SH-SY5Y (cell line): ENCODE measurements at regions not wholly inside any gene's neighbourhood (a gene's known extent, or its start where the extent isn't known, plus 50 kb on each side); places are given as distances from the start of the nearest gene placed in this dataset.

Experiments used
- GATA2 ChIP-seq: IDR thresholded peaks from 2 replicates; pipeline ENCODE4 v1.6.1; 2011; ENCODE audit warnings: mild to moderate bottlenecking, low read depth, low read length
- GATA3 ChIP-seq: IDR thresholded peaks from 2 replicates; pipeline ENCODE4 v1.6.1; 2011; ENCODE audit warnings: low read depth, mild to moderate bottlenecking, low read length, moderate library complexity

DNA sequence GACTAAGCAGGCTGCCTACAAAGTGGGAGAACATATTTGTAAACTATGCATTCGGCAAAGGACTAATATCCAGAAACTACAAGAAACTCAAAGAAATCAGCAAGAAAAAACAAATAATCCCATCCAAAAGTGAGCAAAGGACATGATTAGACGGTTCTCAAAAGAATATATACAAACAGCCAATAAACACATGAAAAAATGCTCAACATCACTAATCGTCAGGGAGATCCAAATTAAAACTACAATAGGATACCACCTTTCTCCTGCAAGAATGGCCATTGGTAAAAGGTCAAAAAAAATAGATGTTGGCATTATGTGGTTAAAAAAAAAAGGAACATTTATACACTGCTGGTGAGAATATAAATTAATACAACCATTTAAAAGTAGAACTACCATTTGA, 259.6 kb upstream of the SLITRK3 start:
- TF ChIP-seq GATA2 (no peak), GATA3 (no peak)
